Pulmonary artery endothelial cell (primary cell): ENCODE measurements at regions not wholly inside any gene's neighbourhood (a gene's known extent, or its start where the extent isn't known, plus 50 kb on each side); places are given as distances from the start of the nearest gene placed in this dataset.
"Not testable (repeated sequence)": the region's sequence is repeated elsewhere in the genome, so short reads cannot be mapped to it uniquely, and the experiment has no call there.

Source experiments
- DNase-seq: peaks from one replicate; pipeline ENCODE4 v3.0.0-alpha.2; 2011; ENCODE audit warnings: low read depth, low spot score

DNA sequence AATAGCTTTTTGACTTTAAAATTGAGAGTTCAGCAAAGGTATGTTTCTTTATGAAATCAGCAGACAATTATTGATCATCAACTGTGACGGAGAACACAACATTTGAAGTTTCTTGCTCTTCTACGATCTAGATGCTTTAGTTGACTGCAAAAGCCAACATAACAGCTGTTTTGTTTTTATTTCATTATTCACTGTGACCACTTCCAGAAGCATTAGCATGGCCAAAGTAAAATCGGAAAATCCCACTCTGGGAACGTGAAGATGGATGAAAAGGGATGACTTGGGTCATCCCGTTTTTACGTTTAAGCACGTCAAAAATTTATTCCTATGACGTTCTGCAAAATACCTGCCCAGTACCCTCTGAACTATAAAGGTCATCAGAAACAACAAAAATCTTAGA, 833.0 kb upstream of the ADAMTS5 start:
- DNase-seq = no peak

DNA sequence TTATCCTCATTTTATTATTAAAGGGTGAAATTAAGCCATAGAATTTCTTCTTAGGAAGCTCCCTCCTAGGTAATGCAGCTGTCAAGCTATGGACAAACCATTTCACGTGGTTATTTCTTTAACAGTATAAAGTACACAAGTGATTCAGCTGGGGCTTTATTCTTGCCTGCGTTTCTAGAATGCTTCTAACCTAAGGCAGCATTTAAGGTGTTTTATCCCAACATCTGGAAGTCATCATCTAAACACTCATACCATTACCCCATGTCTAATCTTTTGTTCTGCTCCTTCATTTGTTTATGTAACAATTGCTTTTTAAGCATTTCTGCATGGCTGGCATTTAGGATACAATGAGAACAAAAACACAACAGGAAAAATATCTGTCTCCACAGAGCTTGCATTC, 829.2 kb upstream of the ADAMTS5 start:
- DNase-seq = no peak

- no peak for DNase-seq
These were observed 828.5 kb upstream of the ADAMTS5 start for GRCh38 chr21:27795418-27795817.

- no peak for DNase-seq
These were observed 827.0 kb upstream of the ADAMTS5 start for GRCh38 chr21:27793901-27794300.

GRCh38 chr21:27787046-27787445, 820.2 kb upstream of the ADAMTS5 start:
- DNase-seq = no peak

DNA sequence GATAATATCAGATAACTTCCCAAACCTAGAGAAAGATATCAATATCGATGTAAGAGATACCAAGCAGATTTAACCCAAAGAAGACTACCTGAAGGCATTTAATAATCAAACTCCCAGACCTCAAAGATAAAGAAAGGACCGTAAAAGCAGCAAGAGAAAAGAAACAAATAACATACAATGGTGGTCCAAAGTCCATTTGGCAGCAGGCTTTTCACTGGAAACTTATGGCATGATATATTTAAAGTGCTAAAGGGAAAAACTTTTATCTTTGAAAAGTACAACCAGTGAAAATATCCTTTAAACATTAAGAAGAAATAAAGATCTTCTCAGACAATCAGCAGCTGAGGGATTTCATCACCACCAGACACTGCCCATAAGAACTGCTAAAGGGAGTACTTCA, 812.7 kb upstream of the ADAMTS5 start:
- DNase-seq = no peak

GRCh38 chr21:27776925-27777553, 810.2 kb upstream of the ADAMTS5 start:
- DNase-seq = no peak

DNA sequence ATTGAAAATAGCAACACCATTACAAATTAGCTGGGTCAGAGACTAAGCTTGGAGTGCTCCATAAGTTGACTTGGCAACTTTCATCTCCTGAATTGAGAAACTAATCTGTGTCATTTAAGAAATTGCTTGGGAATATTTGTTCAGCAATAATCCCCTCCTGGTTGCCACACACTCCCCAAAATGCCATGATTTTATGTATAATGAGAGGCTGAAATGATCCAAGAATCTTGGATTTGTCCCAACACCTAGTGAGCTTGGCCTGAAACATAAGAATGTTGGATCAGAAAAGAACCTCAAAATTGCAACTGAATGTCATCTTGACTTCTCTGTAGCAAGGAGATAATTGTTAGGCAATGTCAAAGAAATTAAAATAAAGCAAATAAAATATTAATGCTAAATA, 805.9 kb upstream of the ADAMTS5 start:
- DNase-seq = no peak

- no peak for DNase-seq
These were observed 805.1 kb upstream of the ADAMTS5 start for GRCh38 chr21:27771938-27772483.

GRCh38 chr21:27769763-27770162, 802.9 kb upstream of the ADAMTS5 start:
- DNase-seq = no peak

- not testable (repeated sequence) for DNase-seq
These were observed 801.3 kb upstream of the ADAMTS5 start for GRCh38 chr21:27768046-27768637.

DNA sequence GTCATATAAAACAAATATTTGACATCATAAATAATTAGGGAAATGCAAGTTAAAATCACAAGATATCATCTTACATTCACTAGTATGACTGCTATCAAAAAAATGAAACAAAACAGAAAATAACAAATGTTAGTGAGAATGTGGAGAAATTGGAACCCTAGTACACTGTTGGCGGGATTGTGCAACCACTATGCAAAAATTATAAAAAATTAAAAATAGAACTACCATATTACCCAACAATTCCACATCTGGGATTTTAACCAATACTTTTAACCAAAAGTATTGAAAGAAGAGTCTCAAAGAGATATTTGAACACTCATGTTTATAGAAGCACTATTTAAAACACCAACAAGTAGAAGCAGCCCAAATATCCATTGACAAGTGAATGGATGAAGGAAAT, 797.2 kb upstream of the ADAMTS5 start:
- DNase-seq = no peak

DNA sequence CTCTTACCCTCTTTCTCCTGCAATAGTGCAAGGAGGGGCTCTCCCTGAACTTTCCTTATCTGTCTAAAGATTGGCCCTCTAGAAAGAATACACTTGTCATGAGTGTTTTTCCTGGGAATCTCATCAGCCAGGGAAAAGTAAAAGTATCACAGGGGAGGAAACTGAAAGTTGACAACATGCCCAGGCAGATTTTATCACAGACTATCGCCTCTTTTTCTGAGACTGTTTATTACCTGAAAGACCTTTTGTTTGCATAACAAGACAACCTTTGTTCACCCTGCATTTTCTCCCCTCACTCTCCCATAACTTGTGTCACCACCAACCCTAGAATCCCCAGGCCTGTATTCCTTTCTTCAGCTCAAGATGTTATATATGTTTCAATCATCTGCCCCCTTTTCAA, 794.7 kb upstream of the ADAMTS5 start:
- DNase-seq = no peak

- no peak for DNase-seq
These were observed 792.9 kb upstream of the ADAMTS5 start for GRCh38 chr21:27759820-27760219.

GRCh38 chr21:27759091-27759659, 792.3 kb upstream of the ADAMTS5 start:
- DNase-seq = no peak

GRCh38 chr21:27756191-27756590, 789.3 kb upstream of the ADAMTS5 start:
- DNase-seq = no peak

GRCh38 chr21:27743971-27744564, 777.2 kb upstream of the ADAMTS5 start:
- DNase-seq = no peak

GRCh38 chr21:27741736-27742135, 774.8 kb upstream of the ADAMTS5 start:
- DNase-seq = no peak

- DNase-seq = no peak
These were observed 773.2 kb upstream of the ADAMTS5 start for GRCh38 chr21:27740084-27740483.

- no peak for DNase-seq
These were observed 772.3 kb upstream of the ADAMTS5 start for GRCh38 chr21:27739187-27739586.

DNA sequence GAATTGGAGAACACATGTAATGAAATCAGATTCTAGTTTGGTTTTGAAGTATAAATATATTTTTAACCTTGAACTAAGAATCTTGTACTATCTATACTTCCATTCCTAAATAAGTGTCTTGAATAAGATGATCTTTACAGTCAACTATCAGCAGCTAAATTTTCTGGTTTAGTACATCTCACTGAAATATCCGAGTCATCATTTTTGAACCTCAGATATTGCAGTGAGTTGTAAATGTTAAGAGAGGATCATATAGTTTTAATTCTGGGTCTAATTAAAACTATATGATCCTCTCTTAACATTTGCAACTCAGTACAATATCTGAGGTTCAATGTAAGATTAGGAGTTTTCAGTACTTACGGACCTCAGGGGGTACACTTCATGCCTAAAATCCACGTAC, 768.8 kb upstream of the ADAMTS5 start:
- DNase-seq = no peak

DNA sequence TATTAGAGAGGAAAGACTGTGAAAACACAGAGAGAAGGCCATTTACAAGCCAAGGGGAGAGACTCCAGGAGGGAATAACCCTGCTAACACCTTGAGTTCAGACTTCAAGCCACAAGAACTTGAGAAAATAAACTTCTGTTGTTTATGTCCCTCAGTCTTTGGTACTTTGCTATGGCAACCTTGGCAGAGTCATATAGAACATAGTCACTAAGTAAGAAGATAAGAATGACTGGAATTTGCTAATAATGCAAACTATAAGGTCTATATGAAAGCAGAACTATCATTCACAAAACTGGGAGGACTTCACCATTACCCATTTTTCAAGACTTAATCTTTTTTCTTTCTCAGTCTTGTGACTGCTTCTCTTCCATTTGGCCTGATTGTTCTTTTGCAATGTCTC, 767.3 kb upstream of the ADAMTS5 start:
- DNase-seq = no peak

DNA sequence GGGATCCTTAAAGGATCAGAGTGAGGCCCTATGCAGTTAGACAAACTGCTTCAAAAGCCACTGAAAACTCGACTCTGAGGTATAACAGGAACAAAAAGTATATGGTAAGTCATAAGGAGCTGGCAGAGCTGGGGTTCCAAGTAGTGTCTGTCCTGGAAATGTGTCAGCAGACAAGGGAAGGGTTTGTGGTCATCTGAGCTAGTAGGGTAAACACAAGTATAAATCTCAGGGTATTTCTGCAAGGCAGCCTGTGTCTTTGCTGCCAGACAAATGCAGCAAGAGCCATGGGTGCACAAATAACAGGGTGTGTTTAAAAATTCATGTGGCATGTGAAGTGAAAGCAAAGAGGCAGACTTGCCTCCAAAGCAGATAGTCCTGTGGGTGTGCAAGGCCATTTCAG, 759.0 kb upstream of the ADAMTS5 start:
- no peak for DNase-seq
